22Rv1 (cell line): ENCODE measurements at regions not wholly inside any gene's neighbourhood (a gene's known extent, or its start where the extent isn't known, plus 50 kb on each side); places are given as distances from the start of the nearest gene placed in this dataset.

ENCODE experiments used
- ZFX ChIP-seq: fragments of 450-650 bp; IDR thresholded peaks from 2 replicates; pipeline ENCODE4 v1.6.1; 2017; ENCODE audit warnings: antibody characterized with exemption, borderline replicate concordance
- TF ChIP-seq, protein P1 (sequence below): fragments of 450-650 bp; IDR thresholded peaks from 2 replicates; pipeline ENCODE4 v1.5.1; 2017; ENCODE audit warnings: mild to moderate bottlenecking

DNA sequence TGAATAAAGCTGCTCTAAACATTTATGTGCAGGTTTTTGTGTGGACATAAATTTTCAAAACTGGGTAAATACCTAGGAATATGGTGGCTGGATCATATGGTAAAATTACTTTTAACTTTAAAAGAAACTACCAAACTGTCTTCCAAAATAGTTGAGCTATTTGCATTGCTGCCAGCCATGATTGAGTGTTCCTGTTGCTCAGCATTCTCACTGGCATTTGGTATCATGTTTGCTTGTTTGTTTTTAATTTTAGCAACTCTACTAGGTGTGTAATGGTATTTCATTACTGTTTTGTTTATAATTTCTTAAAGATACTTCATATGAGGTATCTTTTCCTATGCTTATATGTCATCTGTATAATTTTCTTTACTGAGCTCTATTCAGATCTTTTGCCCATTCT, 143.2 kb downstream of the POLR1F start:
- TF ChIP-seq, protein P1, sequence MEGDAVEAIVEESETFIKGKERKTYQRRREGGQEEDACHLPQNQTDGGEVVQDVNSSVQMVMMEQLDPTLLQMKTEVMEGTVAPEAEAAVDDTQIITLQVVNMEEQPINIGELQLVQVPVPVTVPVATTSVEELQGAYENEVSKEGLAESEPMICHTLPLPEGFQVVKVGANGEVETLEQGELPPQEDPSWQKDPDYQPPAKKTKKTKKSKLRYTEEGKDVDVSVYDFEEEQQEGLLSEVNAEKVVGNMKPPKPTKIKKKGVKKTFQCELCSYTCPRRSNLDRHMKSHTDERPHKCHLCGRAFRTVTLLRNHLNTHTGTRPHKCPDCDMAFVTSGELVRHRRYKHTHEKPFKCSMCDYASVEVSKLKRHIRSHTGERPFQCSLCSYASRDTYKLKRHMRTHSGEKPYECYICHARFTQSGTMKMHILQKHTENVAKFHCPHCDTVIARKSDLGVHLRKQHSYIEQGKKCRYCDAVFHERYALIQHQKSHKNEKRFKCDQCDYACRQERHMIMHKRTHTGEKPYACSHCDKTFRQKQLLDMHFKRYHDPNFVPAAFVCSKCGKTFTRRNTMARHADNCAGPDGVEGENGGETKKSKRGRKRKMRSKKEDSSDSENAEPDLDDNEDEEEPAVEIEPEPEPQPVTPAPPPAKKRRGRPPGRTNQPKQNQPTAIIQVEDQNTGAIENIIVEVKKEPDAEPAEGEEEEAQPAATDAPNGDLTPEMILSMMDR = no peak
- TF ChIP-seq ZFX = no peak
